NCI-H1694 (cell line): ENCODE measurements at regions not wholly inside any gene's neighbourhood (a gene's known extent, or its start where the extent isn't known, plus 50 kb on each side); places are given as distances from the start of the nearest gene placed in this dataset.

Experiments
- DNase-seq: peaks from one replicate; lab custom pipeline; 2025; lab: John Stamatoyannopoulos, UW

GRCh38 chr10:4662576-4663161 lies 163.3 kb upstream of the AKR1E2 start:
- no peak for DNase-seq

GRCh38 chr10:4661511-4662255 lies 164.3 kb upstream of the AKR1E2 start:
- no peak for DNase-seq

GRCh38 chr10:4658777-4659176 lies 167.2 kb upstream of the AKR1E2 start:
- no peak for DNase-seq

GRCh38 chr10:4656576-4657194 lies 169.3 kb upstream of the AKR1E2 start:
- peak; percentile 43 for DNase-seq

- no peak for DNase-seq
Measured at GRCh38 chr10:4655879-4656278, 170.1 kb upstream of the AKR1E2 start.

- DNase-seq = no peak
Measured at GRCh38 chr10:4655406-4655805, 170.6 kb upstream of the AKR1E2 start.

- DNase-seq = no peak
Measured at GRCh38 chr10:4654496-4654895, 171.5 kb upstream of the AKR1E2 start.

- no peak for DNase-seq
Measured at GRCh38 chr10:4653160-4653559, 172.8 kb upstream of the AKR1E2 start.

- no peak for DNase-seq
Measured at GRCh38 chr10:4652111-4653010, 173.6 kb upstream of the AKR1E2 start.

- no peak for DNase-seq
Measured at GRCh38 chr10:4651404-4652037, 174.5 kb upstream of the AKR1E2 start.

- DNase-seq = no peak
Measured at GRCh38 chr10:4650582-4650981, 175.4 kb upstream of the AKR1E2 start.

GRCh38 chr10:4649886-4650508 lies 176.0 kb upstream of the AKR1E2 start:
- DNase-seq = no peak

- DNase-seq = no peak
Measured at GRCh38 chr10:4649471-4649870, 176.5 kb upstream of the AKR1E2 start.

GRCh38 chr10:4648999-4649398 lies 177.0 kb upstream of the AKR1E2 start:
- DNase-seq = no peak

- no peak for DNase-seq
Measured at GRCh38 chr10:4647109-4647785, 178.8 kb upstream of the AKR1E2 start.

- DNase-seq = no peak
Measured at GRCh38 chr10:4646547-4646946, 179.5 kb upstream of the AKR1E2 start.

GRCh38 chr10:4645836-4646235 lies 180.2 kb upstream of the AKR1E2 start:
- no peak for DNase-seq

- DNase-seq = no peak
Measured at GRCh38 chr10:4643471-4643870, 182.5 kb upstream of the AKR1E2 start.

GRCh38 chr10:4639960-4640359 lies 186.0 kb upstream of the AKR1E2 start:
- no peak for DNase-seq

GRCh38 chr10:4638099-4638498 lies 187.9 kb upstream of the AKR1E2 start:
- no peak for DNase-seq

- no peak for DNase-seq
Measured at GRCh38 chr10:4637657-4638056, 188.3 kb upstream of the AKR1E2 start.
